PFSK-1 (cell line): ENCODE measurements at regions not wholly inside any gene's neighbourhood (a gene's known extent, or its start where the extent isn't known, plus 50 kb on each side); places are given as distances from the start of the nearest gene placed in this dataset.

Experiments used
- POLR2AphosphoS5 ChIP-seq: IDR thresholded peaks from 2 replicates; pipeline ENCODE4 v1.6.1; 2012; ENCODE audit warnings: low read depth, mild to moderate bottlenecking, control low read depth, low read length, moderate library complexity
- REST ChIP-seq, 2 experiments: IDR thresholded peaks; 2 replicates each; pipeline versions ENCODE4 v1.6.1 to v1.8.0; 2011 to 2012; ENCODE audit warnings: low read depth in 2 of 2, low read length in 2 of 2, control low read depth in 1 of 2, inconsistent platforms in 1 of 2, mild to moderate bottlenecking in 1 of 2, moderate library complexity in 1 of 2; ENCODE audit not compliant: insufficient read depth in 1 of 2
- SIN3A ChIP-seq: IDR thresholded peaks from 2 replicates; pipeline ENCODE4 v1.6.1; 2012; ENCODE audit warnings: mild to moderate bottlenecking, low read length, moderate library complexity, borderline replicate concordance; ENCODE audit not compliant: insufficient read depth
- TAF1 ChIP-seq: IDR thresholded peaks from 2 replicates; pipeline ENCODE4 v1.6.1; 2012; ENCODE audit warnings: low read length, control low read depth, borderline replicate concordance; ENCODE audit not compliant: insufficient read depth

- TF ChIP-seq POLR2AphosphoS5 (no peak), REST (IDR thresholded peaks at IDR 0.05; ENCODE audit: insufficient read depth in 1 of 2, low read depth in 2 of 2, low read length in 2 of 2) (no peak), TAF1 (no peak), SIN3A (no peak)
These were observed 124.4 kb downstream of the ZNF33B start for GRCh38 chr10:42513921-42514320.
